Natural killer cell (primary cell): ENCODE measurements at regions not wholly inside any gene's neighbourhood (a gene's known extent, or its start where the extent isn't known, plus 50 kb on each side); places are given as distances from the start of the nearest gene placed in this dataset.
A peak's percentile ranks its signal among the peaks of the same experiment; 100 is the strongest.

ENCODE experiments used
- ATAC-seq, 3 donors: fragments of 150-1000 bp in 2 of 3; fragments of 200-7000 bp in 1 of 3; cut with Tn5 transposase; 1 replicate in 1 of 3; 2 replicates in 2 of 3; pipeline ENCODE4 v1.10.0; 2021; ENCODE audit warnings: mild to moderate bottlenecking in 2 of 3, moderate library complexity in 2 of 3
- DNase-seq, 2 donors: peaks; one replicate each; pipeline versions ENCODE4 v3.0.0 to v3.0.0-alpha.2; 2013 to 2021; ENCODE audit warnings: mixed read lengths in 1 of 2
- H3K27ac ChIP-seq: one replicate; pipeline ENCODE4 v1.5.1; 2013; ENCODE audit warnings: mild to moderate bottlenecking, low read length
- H3K27me3 ChIP-seq: one replicate; pipeline ENCODE4 v1.6.1; 2013; ENCODE audit warnings: low read length; ENCODE audit not compliant: control insufficient read depth, insufficient read depth
- H3K36me3 ChIP-seq: one replicate; pipeline ENCODE4 v1.6.1; 2013; ENCODE audit warnings: low read length; ENCODE audit not compliant: control insufficient read depth, insufficient read depth
- H3K4me1 ChIP-seq: one replicate; pipeline ENCODE4 v1.6.1; 2013; ENCODE audit warnings: low read length; ENCODE audit not compliant: control insufficient read depth, insufficient read depth
- H3K4me3 ChIP-seq: one replicate; pipeline ENCODE4 v1.5.1; 2013; ENCODE audit warnings: low read length
- H3K9me3 ChIP-seq: one replicate; pipeline ENCODE4 v1.6.1; 2013; ENCODE audit warnings: low read length; ENCODE audit not compliant: control insufficient read depth, insufficient read depth
- H3K27ac Mint-ChIP-seq, 2 donors: one replicate each; pipeline ENCODE4 v1.8.0; 2022; ENCODE audit warnings: mild to moderate bottlenecking in 2 of 2, mixed read lengths in 2 of 2, moderate library complexity in 1 of 2
- H3K27me3 Mint-ChIP-seq, 2 donors: one replicate each; pipeline ENCODE4 v1.8.0; 2022; ENCODE audit warnings: low read depth in 2 of 2, mixed read lengths in 2 of 2
- H3K36me3 Mint-ChIP-seq: one replicate; pipeline ENCODE4 v1.8.0; 2022; ENCODE audit warnings: mixed read lengths
- H3K4me1 Mint-ChIP-seq, 2 donors: one replicate each; pipeline ENCODE4 v1.8.0; 2022; ENCODE audit warnings: mixed read lengths in 2 of 2
- H3K4me3 Mint-ChIP-seq: one replicate; pipeline ENCODE4 v1.8.0; 2022; ENCODE audit warnings: mild to moderate bottlenecking, moderate library complexity, mixed read lengths
- H3K9me3 Mint-ChIP-seq, 2 donors: one replicate each; pipeline ENCODE4 v1.8.0; 2022; ENCODE audit warnings: mixed read lengths in 2 of 2
- CTCF ChIP-seq: fragments of 200-600 bp; IDR thresholded peaks from one replicate; pipeline ENCODE4 v1.8.0; 2022; ENCODE audit warnings: antibody characterized with exemption
- WGBS: methylation state at CpG from one replicate; pipeline ENCODE4 v1.1.7; 2013; ENCODE audit warnings: missing lambda C conversion rate; ENCODE audit not compliant: insufficient coverage; 5-methylcytosine and 5-hydroxymethylcytosine counted together
- intact Hi-C: fragments of 100-400 bp; cut with micrococcal nuclease; formaldehyde crosslinking; loops from one replicate; pipeline ENCODE4 v1.14.2; 2022

DNA sequence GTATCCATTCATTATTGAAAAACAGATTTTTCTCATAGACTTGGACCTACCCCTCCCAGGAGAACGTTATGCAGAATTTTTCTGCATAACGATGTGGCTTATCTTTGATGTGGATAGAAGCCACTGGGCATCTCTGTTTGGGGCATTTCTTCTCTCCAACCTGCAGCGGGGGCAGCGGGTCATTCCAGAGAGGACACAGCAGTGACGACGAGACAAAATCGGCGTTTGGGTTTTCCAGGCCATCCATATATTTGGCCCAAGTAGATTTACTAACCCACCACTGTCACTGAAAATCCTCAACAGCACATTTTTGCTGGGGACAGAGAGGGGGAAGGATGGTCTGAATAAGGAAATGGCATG, 299.3 kb upstream of the PITRM1 start:
- Histone ChIP-seq H3K4me1 (peaks cover 15% of the 10 kb centered on the region), H3K4me3 (no peak overlapping the region), H3K36me3 (no peaks in the 10 kb centered on the region), H3K27me3 (no peaks in the 10 kb centered on the region), H3K27ac (no peak overlapping the region), H3K9me3 (no peaks in the 10 kb centered on the region)
- Mint-ChIP-seq H3K27me3 (peaks cover 0 to 44% of the 10 kb centered on the region in 2 donors), H3K9me3 (no peaks in the 10 kb centered on the region), H3K4me3 (peak overlapping the region; percentile 72), H3K36me3 (no peaks in the 10 kb centered on the region), H3K27ac (peak overlapping the region in 1 of 2 donors; percentile 84), H3K4me1 (peaks cover 33 to 45% of the 10 kb centered on the region in 2 donors)
- DNase-seq (no peak), ATAC-seq (no peak)
- WGBS, result 90% methylated on average over 8 of the region's 8 CpGs
- intact Hi-C loops, result no loop called here
- TF ChIP-seq CTCF, result no peak

- WGBS, result 85% methylated on average over 9 of the region's 10 CpGs
- H3K4me3 Mint-ChIP-seq, result no peak overlapping the region
- Histone ChIP-seq H3K4me1 (peaks cover 15% of the 10 kb centered on the region), H3K4me3 (no peak overlapping the region), H3K27me3 (no peaks in the 10 kb centered on the region), H3K27ac (no peak overlapping the region), H3K36me3 (no peaks in the 10 kb centered on the region), H3K9me3 (no peaks in the 10 kb centered on the region)
- DNase-seq, result no peak
- no peak for TF ChIP-seq CTCF
- intact Hi-C loops, result no loop called here
- H3K27me3 Mint-ChIP-seq, result peaks cover 0 to 42% of the 10 kb centered on the region in 2 donors
- ATAC-seq, result no peak
- H3K9me3 Mint-ChIP-seq, result no peaks in the 10 kb centered on the region
- H3K36me3 Mint-ChIP-seq, result no peaks in the 10 kb centered on the region
- peak overlapping the region in 1 of 2 donors; percentile 84 for H3K27ac Mint-ChIP-seq
- H3K4me1 Mint-ChIP-seq, result peaks cover 33 to 46% of the 10 kb centered on the region in 2 donors
Measured at GRCh38 chr10:3471472-3471871, 298.9 kb upstream of the PITRM1 start.

DNA sequence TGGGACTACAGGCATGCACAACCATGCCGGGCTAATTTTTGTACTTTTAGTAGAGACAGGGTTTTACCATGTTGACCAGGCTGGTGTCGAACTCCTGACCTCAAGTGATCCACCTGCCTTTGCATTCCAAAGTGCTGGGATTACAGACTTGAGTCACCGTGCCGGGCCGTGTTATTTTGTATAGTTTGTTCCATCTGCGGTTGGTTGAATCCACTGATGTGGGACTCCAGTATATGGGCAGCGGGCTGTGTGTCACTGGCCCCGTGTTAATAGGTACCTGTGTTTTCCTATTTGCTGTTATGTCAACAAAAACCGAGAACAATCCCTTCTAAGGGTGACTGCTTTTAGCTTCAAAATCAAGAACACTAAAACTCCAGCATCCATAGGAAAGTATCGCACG, 297.6 kb upstream of the PITRM1 start:
- TF ChIP-seq CTCF, result no peak
- Histone ChIP-seq H3K27me3 (no peaks in the 10 kb centered on the region), H3K27ac (no peak overlapping the region), H3K36me3 (no peaks in the 10 kb centered on the region), H3K9me3 (no peaks in the 10 kb centered on the region), H3K4me3 (no peak overlapping the region), H3K4me1 (peaks cover 15% of the 10 kb centered on the region)
- ATAC-seq, result no peak
- peaks cover 33 to 46% of the 10 kb centered on the region in 2 donors for H3K4me1 Mint-ChIP-seq
- DNase-seq, result no peak
- H3K9me3 Mint-ChIP-seq, result no peaks in the 10 kb centered on the region
- H3K27me3 Mint-ChIP-seq, result peaks cover 0 to 30% of the 10 kb centered on the region in 2 donors
- 95% methylated on average over 9 of the region's 11 CpGs for WGBS
- intact Hi-C loops, result no loop called here
- no peak overlapping the region for H3K4me3 Mint-ChIP-seq
- H3K27ac Mint-ChIP-seq, result peak overlapping the region in 1 of 2 donors; percentile 44
- no peaks in the 10 kb centered on the region for H3K36me3 Mint-ChIP-seq

DNA sequence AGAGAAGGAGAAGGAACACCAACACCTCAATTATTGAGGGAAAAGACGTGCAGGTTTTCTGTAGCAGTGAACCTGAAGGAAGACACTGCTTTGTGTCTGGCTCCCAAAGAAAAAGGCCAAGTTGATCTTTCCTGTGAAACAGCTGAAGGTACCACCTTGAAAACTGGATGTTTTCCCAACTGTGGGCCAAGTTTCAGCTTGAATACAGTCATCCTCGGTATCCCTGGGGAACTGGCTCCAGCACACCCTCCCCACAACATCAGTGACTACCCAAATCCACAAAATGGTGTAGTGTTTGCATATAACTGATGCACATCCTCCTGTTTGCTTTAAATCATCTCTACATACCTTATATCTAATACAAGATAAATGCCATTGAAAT, 297.0 kb upstream of the PITRM1 start:
- Histone ChIP-seq H3K27me3 (no peaks in the 10 kb centered on the region), H3K27ac (no peak overlapping the region), H3K36me3 (no peaks in the 10 kb centered on the region), H3K4me3 (no peak overlapping the region), H3K9me3 (no peaks in the 10 kb centered on the region), H3K4me1 (peaks cover 15% of the 10 kb centered on the region)
- no peak for TF ChIP-seq CTCF
- no peak for DNase-seq
- H3K36me3 Mint-ChIP-seq, result no peaks in the 10 kb centered on the region
- no peak overlapping the region for H3K4me3 Mint-ChIP-seq
- no peak for ATAC-seq
- intact Hi-C loops, result no loop called here
- 74% methylated on average over 2 of the region's 2 CpGs for WGBS
- H3K27ac Mint-ChIP-seq, result no peak overlapping the region
- no peaks in the 10 kb centered on the region for H3K9me3 Mint-ChIP-seq
- peaks cover 33 to 46% of the 10 kb centered on the region in 2 donors for H3K4me1 Mint-ChIP-seq
- H3K27me3 Mint-ChIP-seq, result peaks cover 0 to 24% of the 10 kb centered on the region in 2 donors
